ENCODE measurements at regions not wholly inside any gene's neighbourhood (a gene's known extent, or its start where the extent isn't known, plus 50 kb on each side); places are given as distances from the start of the nearest gene placed in this dataset.

DNA sequence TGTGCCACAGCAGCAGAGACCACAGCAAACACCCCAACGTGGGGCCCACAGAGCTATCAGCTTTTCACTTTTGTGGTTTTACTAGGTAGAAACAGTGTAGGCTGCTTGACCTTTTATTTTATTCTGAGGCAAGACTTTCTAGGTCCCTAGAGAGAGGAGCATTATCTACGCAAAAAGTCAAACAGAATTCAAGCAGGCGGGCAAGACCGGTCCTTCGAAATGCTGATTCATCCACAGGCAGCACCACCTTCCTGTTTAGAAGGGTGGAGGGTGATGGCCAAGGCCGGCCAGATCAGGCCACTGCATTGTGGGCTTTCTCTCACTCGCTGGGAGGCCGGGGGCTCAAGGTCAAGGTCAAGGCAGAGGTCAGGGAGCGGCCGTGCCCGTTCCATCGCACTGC, 573.0 kb downstream of the GALR1 start:
- Histone ChIP-seq H3K4me1 (ENCODE audit: control insufficient read depth, insufficient read depth, low read length, poor library complexity, severe bottlenecking) (no peaks in the 10 kb centered on the region), H3K36me3 (ENCODE audit: control insufficient read depth, insufficient read depth, low read length) (no peaks in the 10 kb centered on the region)
- 71 to 83% methylated on average over 7 to 8 of the region's 12 CpGs for WGBS, 2 experiments (ENCODE audit: insufficient coverage in 2 of 2)

DNA sequence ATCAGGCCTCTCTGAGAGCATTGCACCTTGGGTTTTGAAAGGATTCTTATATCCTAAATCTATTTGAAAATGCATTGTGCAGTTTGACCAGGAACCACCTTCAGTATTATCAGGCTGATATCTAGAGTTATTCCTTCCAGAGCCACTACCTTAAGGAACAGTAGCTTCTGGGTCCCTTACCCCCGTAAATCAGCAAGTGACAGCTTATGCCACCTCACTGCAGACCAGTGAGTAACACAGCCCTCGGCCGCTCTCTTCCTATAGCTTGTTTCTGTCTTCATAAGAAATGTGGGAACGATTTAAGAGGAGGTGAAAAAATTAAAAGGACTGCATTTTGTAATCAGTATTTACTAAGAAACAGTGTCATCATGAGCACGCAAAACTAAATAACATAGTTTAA, 584.2 kb downstream of the GALR1 start:
- WGBS, 2 experiments (ENCODE audit: insufficient coverage in 2 of 2), result 89 to 100% methylated on average over 1 to 3 of the region's 5 CpGs
- no peaks in the 10 kb centered on the region for H3K4me1 ChIP-seq (ENCODE audit: control insufficient read depth, insufficient read depth, low read length, poor library complexity, severe bottlenecking)
- H3K36me3 ChIP-seq (ENCODE audit: control insufficient read depth, insufficient read depth, low read length), result no peaks in the 10 kb centered on the region
- no peaks in the 10 kb centered on the region for H3K9me3 ChIP-seq (ENCODE audit: control insufficient read depth, low read length)
- H3K27ac ChIP-seq (ENCODE audit: low read depth, low read length, severe bottlenecking), result no peak overlapping the region
- no peak overlapping the region for H3K4me3 ChIP-seq (ENCODE audit: extremely low read depth, insufficient read depth, low read length, poor library complexity, severe bottlenecking)

More for the DNA sequence above, 573.0 kb downstream of the GALR1 start:
- H3K27ac ChIP-seq (ENCODE audit: low read depth, low read length, severe bottlenecking), result no peak overlapping the region
- no peaks in the 10 kb centered on the region for H3K9me3 ChIP-seq (ENCODE audit: control insufficient read depth, low read length)
- H3K4me3 ChIP-seq (ENCODE audit: extremely low read depth, insufficient read depth, low read length, poor library complexity, severe bottlenecking), result no peak overlapping the region

DNA sequence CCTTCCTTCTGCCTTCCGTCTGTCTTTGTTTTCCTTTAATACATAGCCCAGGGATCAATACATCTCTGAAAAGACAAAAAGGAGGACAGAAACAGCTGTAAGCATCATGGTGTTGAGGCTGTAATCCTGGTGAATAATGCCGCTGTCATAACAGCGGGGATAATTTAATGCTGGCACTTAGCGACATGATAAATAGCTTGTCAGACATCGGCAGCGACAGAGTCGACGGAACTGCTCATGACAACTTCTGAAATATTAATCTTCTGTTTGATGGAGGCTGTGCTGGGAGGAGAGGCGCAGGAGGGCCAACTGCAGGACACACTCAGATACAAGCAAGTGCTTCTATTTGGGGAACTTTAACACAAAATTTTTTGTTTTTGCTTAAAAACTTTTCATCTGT, 602.2 kb downstream of the GALR1 start:
- H3K27ac ChIP-seq (ENCODE audit: low read depth, low read length, severe bottlenecking), result no peak overlapping the region
- no peak overlapping the region for H3K4me3 ChIP-seq (ENCODE audit: extremely low read depth, insufficient read depth, low read length, poor library complexity, severe bottlenecking)
- no peaks in the 10 kb centered on the region for H3K4me1 ChIP-seq (ENCODE audit: control insufficient read depth, insufficient read depth, low read length, poor library complexity, severe bottlenecking)
- 82 to 89% methylated on average over 7 to 8 of the region's 9 CpGs for WGBS, 2 experiments (ENCODE audit: insufficient coverage in 2 of 2)
- H3K9me3 ChIP-seq (ENCODE audit: control insufficient read depth, low read length), result no peaks in the 10 kb centered on the region
- H3K36me3 ChIP-seq (ENCODE audit: control insufficient read depth, insufficient read depth, low read length), result no peaks in the 10 kb centered on the region

DNA sequence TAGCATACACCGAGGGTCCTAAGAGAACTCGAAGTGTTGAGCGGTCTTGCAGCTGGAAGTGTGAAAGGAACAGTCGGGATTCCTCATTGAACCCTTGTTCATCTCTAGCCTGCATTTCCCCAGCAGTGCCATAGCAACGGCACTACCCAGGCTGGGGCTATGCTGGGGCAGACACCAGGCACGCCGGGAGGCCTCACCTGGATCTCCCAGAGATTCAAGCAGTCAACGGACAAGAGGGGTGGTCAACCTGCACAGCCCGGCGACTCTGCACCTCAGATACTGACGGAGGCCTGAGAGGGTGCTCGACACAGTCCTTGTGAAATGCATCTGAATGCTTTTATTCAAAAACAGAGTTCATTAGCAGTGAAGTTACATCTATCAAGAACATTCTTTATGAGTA, 604.2 kb downstream of the GALR1 start:
- Histone ChIP-seq H3K9me3 (ENCODE audit: control insufficient read depth, low read length) (no peaks in the 10 kb centered on the region), H3K4me3 (ENCODE audit: extremely low read depth, insufficient read depth, low read length, poor library complexity, severe bottlenecking) (no peak overlapping the region), H3K36me3 (ENCODE audit: control insufficient read depth, insufficient read depth, low read length) (no peaks in the 10 kb centered on the region), H3K4me1 (ENCODE audit: control insufficient read depth, insufficient read depth, low read length, poor library complexity, severe bottlenecking) (no peaks in the 10 kb centered on the region), H3K27ac (ENCODE audit: low read depth, low read length, severe bottlenecking) (no peak overlapping the region)
- WGBS, 2 experiments (ENCODE audit: insufficient coverage in 2 of 2), result 87 to 90% methylated on average over 8 to 9 of the region's 12 CpGs

DNA sequence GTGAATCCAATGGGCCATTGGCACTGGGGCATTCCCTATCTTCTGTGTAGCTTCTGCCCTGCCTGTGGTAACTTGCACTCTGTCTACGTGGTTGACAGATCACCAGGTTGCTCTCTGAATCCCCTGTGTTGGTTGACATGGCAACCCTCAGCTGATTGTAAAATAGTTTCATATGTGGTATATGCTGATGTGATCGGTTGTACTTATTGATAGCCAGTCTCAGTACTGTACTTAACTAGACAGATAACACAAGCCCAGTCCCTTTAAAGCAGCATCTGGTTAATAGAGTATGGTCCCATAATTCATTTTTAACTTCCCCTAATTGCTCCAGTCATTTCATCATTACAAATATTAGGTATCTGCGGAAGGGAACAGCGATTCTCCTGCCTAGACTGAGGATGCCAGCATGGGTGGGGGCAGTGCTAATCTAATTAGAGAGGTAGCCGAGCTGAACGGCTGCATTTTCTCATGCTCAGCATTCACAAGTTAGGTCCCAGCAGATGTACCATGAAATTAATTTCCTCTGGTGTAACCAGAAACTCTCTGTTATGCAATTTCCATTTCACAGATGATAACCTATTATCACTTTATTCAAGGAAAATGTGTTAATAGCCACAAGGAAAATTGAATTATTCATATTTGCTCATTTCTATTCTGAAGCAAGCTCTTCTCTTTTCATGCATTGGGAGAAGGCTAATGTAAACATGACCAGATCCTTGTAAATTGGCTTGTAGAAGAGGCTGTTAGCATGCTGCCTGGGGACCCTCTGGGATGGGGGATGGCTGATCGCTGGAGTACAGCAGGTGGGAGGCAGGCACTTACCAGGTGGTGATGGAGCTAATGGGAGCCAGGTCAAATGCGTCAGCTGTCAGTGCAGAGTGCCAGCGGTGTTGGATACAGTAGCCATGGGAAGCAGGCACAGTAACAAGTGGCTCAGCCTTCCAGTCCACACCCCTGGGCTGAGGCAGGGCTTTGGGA, 608.3 kb downstream of the GALR1 start:
- no peak overlapping the region for H3K27ac ChIP-seq (ENCODE audit: low read depth, low read length, severe bottlenecking)
- 80 to 82% methylated on average over 7 to 8 of the region's 9 CpGs for WGBS, 2 experiments (ENCODE audit: insufficient coverage in 2 of 2)

DNA sequence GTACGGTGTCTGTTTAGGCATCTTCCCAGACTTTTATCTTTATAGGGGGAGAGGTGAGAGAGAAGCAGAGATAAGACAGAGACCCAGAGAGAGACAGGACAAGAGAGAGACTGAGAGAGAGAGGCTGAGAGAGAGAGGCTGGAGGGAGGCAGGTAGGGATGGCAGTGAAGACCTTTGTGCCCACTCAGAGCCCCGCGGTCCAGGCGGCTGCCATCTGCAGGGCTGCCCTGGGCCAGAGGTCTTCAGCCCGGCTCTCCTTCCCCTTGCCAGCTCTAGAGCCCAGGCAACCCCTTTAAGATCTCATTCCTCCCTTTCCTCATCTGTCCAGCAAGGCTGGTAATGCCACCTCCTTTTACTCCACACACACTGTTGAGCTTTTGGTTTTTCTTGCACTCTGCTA, 610.0 kb downstream of the GALR1 start:
- H3K9me3 ChIP-seq (ENCODE audit: control insufficient read depth, low read length), result no peaks in the 10 kb centered on the region
- no peak overlapping the region for H3K4me3 ChIP-seq (ENCODE audit: extremely low read depth, insufficient read depth, low read length, poor library complexity, severe bottlenecking)
- H3K4me1 ChIP-seq (ENCODE audit: control insufficient read depth, insufficient read depth, low read length, poor library complexity, severe bottlenecking), result no peaks in the 10 kb centered on the region
- WGBS, 2 experiments (ENCODE audit: insufficient coverage in 2 of 2), result 84 to 100% methylated on average over 4 to 5 of the region's 5 CpGs
- H3K27ac ChIP-seq (ENCODE audit: low read depth, low read length, severe bottlenecking), result no peak overlapping the region
- no peaks in the 10 kb centered on the region for H3K36me3 ChIP-seq (ENCODE audit: control insufficient read depth, insufficient read depth, low read length)

More for the DNA sequence above, 608.3 kb downstream of the GALR1 start:
- no peaks in the 10 kb centered on the region for H3K36me3 ChIP-seq (ENCODE audit: control insufficient read depth, insufficient read depth, low read length)
- no peaks in the 10 kb centered on the region for H3K4me1 ChIP-seq (ENCODE audit: control insufficient read depth, insufficient read depth, low read length, poor library complexity, severe bottlenecking)
- H3K4me3 ChIP-seq (ENCODE audit: extremely low read depth, insufficient read depth, low read length, poor library complexity, severe bottlenecking), result no peak overlapping the region
- H3K9me3 ChIP-seq (ENCODE audit: control insufficient read depth, low read length), result no peaks in the 10 kb centered on the region

DNA sequence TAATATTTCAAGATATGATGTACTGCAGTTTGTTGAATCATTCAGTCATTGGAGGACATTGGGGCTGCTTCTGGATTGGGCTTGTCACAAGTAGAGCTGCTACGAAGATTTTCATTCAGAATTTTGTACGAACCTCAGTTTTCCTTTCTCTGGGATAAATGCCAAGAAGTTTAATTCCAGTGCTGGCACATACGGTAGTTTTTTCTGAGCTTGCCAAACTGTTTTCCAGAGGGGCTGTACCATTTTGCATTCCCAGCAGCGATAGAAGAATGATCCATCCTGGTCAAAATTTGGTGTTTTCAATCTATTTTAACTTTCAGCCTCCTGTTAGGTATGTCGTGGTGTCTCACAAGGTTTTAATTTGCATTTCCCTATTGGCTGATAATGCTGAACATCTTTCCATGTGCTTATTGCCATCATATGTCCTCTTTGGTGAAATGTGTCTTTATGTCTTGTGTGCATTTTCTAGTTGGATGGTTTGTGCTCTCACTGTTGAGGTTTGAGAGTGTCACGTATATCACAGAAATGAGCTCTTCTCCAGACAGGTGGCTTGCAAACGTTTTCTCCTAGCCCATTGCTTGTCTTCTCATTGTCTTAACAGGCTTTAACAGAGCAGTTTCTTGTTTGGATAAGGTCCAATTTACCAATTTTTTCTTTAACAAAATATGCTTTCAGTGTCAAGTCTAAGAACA, 612.6 kb downstream of the GALR1 start:
- H3K36me3 ChIP-seq (ENCODE audit: control insufficient read depth, insufficient read depth, low read length), result no peaks in the 10 kb centered on the region
- WGBS, 2 experiments (ENCODE audit: insufficient coverage in 2 of 2), result 88 to 90% methylated on average over 6 of the region's 7 CpGs
- no peaks in the 10 kb centered on the region for H3K4me1 ChIP-seq (ENCODE audit: control insufficient read depth, insufficient read depth, low read length, poor library complexity, severe bottlenecking)
- no peak overlapping the region for H3K27ac ChIP-seq (ENCODE audit: low read depth, low read length, severe bottlenecking)
- no peak overlapping the region for H3K4me3 ChIP-seq (ENCODE audit: extremely low read depth, insufficient read depth, low read length, poor library complexity, severe bottlenecking)
- no peaks in the 10 kb centered on the region for H3K9me3 ChIP-seq (ENCODE audit: control insufficient read depth, low read length)

DNA sequence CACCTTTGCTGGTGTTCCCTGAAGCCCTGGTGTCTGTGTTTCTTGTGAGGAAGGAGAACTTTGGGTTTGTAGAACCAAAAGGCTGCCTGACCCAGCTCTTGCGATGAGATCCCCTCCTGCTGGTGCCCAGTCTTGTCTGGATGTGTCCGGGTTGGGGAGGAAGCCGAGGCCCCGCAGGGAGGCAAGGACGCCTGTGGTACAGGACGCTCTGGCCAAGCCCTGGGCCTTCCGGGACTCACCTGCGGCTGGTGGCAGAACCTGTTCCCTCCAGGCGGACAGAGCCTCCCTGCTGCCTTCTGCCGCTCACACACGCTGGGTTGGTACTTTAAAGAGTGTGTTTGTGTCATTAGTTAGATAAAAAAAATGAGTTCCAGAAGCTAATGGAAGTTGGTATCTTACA, 616.2 kb downstream of the GALR1 start:
- no peak overlapping the region for H3K27ac ChIP-seq (ENCODE audit: low read depth, low read length, severe bottlenecking)
- no peak overlapping the region for H3K4me3 ChIP-seq (ENCODE audit: extremely low read depth, insufficient read depth, low read length, poor library complexity, severe bottlenecking)
- H3K36me3 ChIP-seq (ENCODE audit: control insufficient read depth, insufficient read depth, low read length), result no peaks in the 10 kb centered on the region
- H3K4me1 ChIP-seq (ENCODE audit: control insufficient read depth, insufficient read depth, low read length, poor library complexity, severe bottlenecking), result no peaks in the 10 kb centered on the region
- 88 to 90% methylated on average over 6 to 9 of the region's 11 CpGs for WGBS, 2 experiments (ENCODE audit: insufficient coverage in 2 of 2)
- H3K9me3 ChIP-seq (ENCODE audit: control insufficient read depth, low read length), result no peaks in the 10 kb centered on the region

DNA sequence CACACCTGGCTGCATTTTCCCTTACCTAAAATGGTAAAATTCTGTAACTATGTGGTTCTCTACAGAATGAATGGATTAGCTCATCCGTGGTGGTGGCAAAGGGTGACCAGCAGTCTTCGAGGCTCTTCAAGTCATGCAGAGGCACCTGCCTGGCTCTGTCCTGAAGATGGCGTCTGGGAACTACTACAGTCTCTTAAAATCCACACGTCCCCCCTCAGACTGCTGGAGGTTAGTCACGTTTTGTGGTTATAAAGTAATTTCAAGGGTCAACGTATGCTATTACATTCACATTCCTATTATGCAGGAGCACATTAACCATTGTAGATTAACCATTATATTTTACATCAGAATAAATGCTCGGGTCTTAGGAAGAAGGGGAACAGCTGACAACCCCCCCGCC, 616.7 kb downstream of the GALR1 start:
- H3K4me1 ChIP-seq (ENCODE audit: control insufficient read depth, insufficient read depth, low read length, poor library complexity, severe bottlenecking), result no peaks in the 10 kb centered on the region
- no peak overlapping the region for H3K4me3 ChIP-seq (ENCODE audit: extremely low read depth, insufficient read depth, low read length, poor library complexity, severe bottlenecking)
- no peaks in the 10 kb centered on the region for H3K9me3 ChIP-seq (ENCODE audit: control insufficient read depth, low read length)
- H3K27ac ChIP-seq (ENCODE audit: low read depth, low read length, severe bottlenecking), result no peak overlapping the region
- H3K36me3 ChIP-seq (ENCODE audit: control insufficient read depth, insufficient read depth, low read length), result no peaks in the 10 kb centered on the region
- 90% methylated on average over 3 of the region's 8 CpGs for WGBS, 2 experiments (ENCODE audit: insufficient coverage in 2 of 2)

DNA sequence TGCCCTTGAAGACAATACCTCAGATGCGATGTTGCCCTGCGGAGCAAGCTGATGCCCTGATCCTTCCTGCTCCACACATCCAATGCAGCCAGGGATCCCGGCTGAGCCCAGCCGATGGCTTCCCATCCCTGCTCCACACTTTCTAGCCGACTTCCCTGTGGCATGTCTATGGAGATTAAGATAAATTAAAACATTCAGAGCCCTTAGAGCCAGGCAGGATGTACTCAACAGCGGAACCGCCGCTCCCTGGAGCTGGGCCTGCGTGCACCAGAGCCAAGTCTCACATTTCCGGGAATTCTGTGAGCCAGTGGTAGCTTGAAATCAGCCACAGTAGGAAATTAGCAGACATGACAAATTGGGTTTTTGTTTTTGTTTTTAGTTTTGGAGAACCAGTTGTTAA, 620.6 kb downstream of the GALR1 start:
- 87 to 93% methylated on average over 6 of the region's 10 CpGs for WGBS, 2 experiments (ENCODE audit: insufficient coverage in 2 of 2)
- Histone ChIP-seq H3K27ac (ENCODE audit: low read depth, low read length, severe bottlenecking) (no peak overlapping the region), H3K9me3 (ENCODE audit: control insufficient read depth, low read length) (no peaks in the 10 kb centered on the region), H3K4me1 (ENCODE audit: control insufficient read depth, insufficient read depth, low read length, poor library complexity, severe bottlenecking) (no peaks in the 10 kb centered on the region), H3K4me3 (ENCODE audit: extremely low read depth, insufficient read depth, low read length, poor library complexity, severe bottlenecking) (no peak overlapping the region), H3K36me3 (ENCODE audit: control insufficient read depth, insufficient read depth, low read length) (no peaks in the 10 kb centered on the region)

DNA sequence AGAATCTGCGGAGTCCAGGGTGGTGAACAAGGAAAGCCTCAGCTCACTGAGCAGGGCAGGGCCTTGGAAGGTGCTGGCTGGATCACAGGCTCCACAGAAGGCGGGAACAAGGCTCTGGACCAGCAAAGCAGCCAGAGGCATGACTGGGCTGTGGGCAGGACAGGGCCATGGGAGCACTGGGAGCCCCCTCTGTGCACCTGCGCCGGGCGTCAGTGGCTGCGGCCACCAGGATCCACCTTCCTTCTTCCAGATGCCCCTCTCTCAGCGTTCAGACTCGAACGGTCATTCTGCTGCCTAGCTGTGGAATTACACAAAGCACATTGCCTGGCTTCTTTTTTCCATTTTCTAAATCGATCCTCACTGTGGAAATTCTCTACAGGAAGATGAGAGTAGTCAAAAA, 621.2 kb downstream of the GALR1 start:
- no peak overlapping the region for H3K4me3 ChIP-seq (ENCODE audit: extremely low read depth, insufficient read depth, low read length, poor library complexity, severe bottlenecking)
- H3K4me1 ChIP-seq (ENCODE audit: control insufficient read depth, insufficient read depth, low read length, poor library complexity, severe bottlenecking), result no peaks in the 10 kb centered on the region
- 94 to 96% methylated on average over 5 to 6 of the region's 10 CpGs for WGBS, 2 experiments (ENCODE audit: insufficient coverage in 2 of 2)
- H3K27ac ChIP-seq (ENCODE audit: low read depth, low read length, severe bottlenecking), result no peak overlapping the region
- H3K36me3 ChIP-seq (ENCODE audit: control insufficient read depth, insufficient read depth, low read length), result no peaks in the 10 kb centered on the region
- no peaks in the 10 kb centered on the region for H3K9me3 ChIP-seq (ENCODE audit: control insufficient read depth, low read length)

All from mesodermal cell (in vitro differentiated cells).